ENCODE measurements at regions not wholly inside any gene's neighbourhood (a gene's known extent, or its start where the extent isn't known, plus 50 kb on each side); places are given as distances from the start of the nearest gene placed in this dataset.
"Not testable (repeated sequence)": the region's sequence is repeated elsewhere in the genome, so short reads cannot be mapped to it uniquely, and the experiment has no call there.

DNA sequence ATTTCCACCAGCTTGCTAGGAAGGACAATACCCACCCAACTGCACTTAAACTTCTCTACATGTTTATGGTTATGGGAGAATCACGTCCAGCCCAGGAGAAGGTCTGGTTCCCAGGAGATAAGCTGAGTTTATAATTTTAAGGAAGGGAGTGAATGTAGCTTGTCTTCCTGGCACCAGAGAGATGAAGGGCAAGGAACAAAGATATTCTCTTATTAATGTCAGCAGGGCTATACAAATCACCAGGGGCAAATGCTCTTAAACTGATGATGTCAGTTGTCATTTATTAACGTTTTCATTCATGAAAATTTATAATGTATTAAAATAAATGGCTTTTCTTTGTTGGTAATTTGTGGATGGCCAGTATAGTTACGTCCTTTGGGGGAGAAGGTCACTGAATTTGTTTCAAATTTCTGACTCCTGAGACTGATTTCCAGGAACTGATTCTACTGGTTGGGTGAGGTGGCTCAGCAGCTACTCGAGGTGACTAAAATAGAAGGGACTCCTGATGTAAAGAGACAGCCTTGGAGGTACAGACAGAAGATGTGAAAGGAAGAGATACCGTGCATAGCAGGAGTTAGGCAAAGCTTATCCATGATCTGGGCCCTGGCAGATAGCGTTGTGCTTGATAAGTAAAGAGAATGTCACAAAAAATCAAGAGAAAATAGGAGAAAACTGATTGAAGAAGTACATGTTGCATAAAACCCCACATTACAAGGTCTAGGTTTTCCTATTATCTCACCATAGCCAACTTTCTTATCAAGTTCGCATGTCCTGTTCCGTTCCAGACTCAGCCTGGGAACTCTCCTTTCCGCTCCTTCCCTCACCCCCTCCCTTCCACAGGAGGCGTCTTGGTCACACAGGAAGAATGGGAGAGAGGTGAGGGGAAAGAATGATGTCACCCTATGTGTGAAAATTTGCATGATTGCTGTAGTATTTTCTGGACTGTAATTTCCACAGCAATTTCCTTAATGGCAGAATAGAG lies 367.1 kb upstream of the FAR2 start:
- BruUV-seq (replicated peaks) = no TSS peak
- DNase-seq (ENCODE audit: low spot score) = no peak
- no peaks in the 10 kb centered on the region for H3K36me3 ChIP-seq (ENCODE audit: insufficient read depth, low read length, poor library complexity, severe bottlenecking)
- no peak overlapping the region for H3K4me3 ChIP-seq (ENCODE audit: low read depth, low read length, poor library complexity, severe bottlenecking)
- POLR2A ChIA-PET (ENCODE audit: low non-redundant PET) = interaction anchor here (0.6 kb wide), 1 partner anchor 44 kb away, joined by 3 read pairs; no protein-coding TSS in a partner anchor
- H3K4me1 ChIP-seq (ENCODE audit: insufficient read depth, low read length, poor library complexity, severe bottlenecking) = no peaks in the 10 kb centered on the region
- no peak for TF ChIP-seq EZH2 (IDR thresholded peaks at IDR 0.05; ENCODE audit: borderline replicate concordance, low read depth, low read length, poor library complexity, severe bottlenecking)
- TF ChIP-seq, protein P1, sequence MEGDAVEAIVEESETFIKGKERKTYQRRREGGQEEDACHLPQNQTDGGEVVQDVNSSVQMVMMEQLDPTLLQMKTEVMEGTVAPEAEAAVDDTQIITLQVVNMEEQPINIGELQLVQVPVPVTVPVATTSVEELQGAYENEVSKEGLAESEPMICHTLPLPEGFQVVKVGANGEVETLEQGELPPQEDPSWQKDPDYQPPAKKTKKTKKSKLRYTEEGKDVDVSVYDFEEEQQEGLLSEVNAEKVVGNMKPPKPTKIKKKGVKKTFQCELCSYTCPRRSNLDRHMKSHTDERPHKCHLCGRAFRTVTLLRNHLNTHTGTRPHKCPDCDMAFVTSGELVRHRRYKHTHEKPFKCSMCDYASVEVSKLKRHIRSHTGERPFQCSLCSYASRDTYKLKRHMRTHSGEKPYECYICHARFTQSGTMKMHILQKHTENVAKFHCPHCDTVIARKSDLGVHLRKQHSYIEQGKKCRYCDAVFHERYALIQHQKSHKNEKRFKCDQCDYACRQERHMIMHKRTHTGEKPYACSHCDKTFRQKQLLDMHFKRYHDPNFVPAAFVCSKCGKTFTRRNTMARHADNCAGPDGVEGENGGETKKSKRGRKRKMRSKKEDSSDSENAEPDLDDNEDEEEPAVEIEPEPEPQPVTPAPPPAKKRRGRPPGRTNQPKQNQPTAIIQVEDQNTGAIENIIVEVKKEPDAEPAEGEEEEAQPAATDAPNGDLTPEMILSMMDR (conservative IDR thresholded peaks at IDR 0.05; ENCODE audit: low read depth, low read length) = no peak
- intact Hi-C loops (cut with micrococcal nuclease; ENCODE audit: unreplicated experiment) = no loop called here
- CTCF ChIA-PET = no interaction called here
- H3K27ac ChIP-seq (ENCODE audit: low read depth, low read length, poor library complexity, severe bottlenecking) = no peak overlapping the region
- no peaks in the 10 kb centered on the region for H3K9me3 ChIP-seq (ENCODE audit: low read depth, low read length, poor library complexity, severe bottlenecking)
- no peaks in the 10 kb centered on the region for H3K27me3 ChIP-seq (replicated peaks; ENCODE audit: insufficient read depth, low read depth, low read length, poor library complexity)

DNA sequence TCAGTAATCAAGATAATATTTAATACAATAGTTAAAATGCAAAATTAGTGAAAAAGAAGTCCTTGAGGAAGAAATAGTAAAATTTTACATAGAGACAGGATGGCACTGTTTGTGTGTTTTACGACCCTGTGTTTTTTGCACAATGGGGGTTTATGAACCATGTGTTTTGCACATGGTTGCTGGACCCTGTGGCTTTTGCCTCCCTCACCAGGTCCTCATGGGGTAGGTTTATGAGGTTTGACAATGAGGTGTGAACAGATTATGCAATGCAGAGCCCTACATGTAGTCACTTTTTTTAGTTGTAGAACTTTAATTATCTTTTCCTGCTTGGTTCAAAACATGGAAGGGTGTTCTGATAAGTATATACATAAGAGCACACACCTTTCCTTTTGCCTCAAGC lies 366.3 kb upstream of the FAR2 start:
- POLR2A ChIA-PET (ENCODE audit: low non-redundant PET) = no interaction called here
- Histone ChIP-seq H3K4me1 (ENCODE audit: insufficient read depth, low read length, poor library complexity, severe bottlenecking) (no peaks in the 10 kb centered on the region), H3K27me3 (replicated peaks; ENCODE audit: insufficient read depth, low read depth, low read length, poor library complexity) (no peaks in the 10 kb centered on the region), H3K4me3 (ENCODE audit: low read depth, low read length, poor library complexity, severe bottlenecking) (no peak overlapping the region), H3K36me3 (ENCODE audit: insufficient read depth, low read length, poor library complexity, severe bottlenecking) (no peaks in the 10 kb centered on the region), H3K9me3 (ENCODE audit: low read depth, low read length, poor library complexity, severe bottlenecking) (no peaks in the 10 kb centered on the region), H3K27ac (ENCODE audit: low read depth, low read length, poor library complexity, severe bottlenecking) (no peak overlapping the region)
- intact Hi-C loops (cut with micrococcal nuclease; ENCODE audit: unreplicated experiment) = no loop called here
- CTCF ChIA-PET = no interaction called here
- no peak for TF ChIP-seq EZH2 (IDR thresholded peaks at IDR 0.05; ENCODE audit: borderline replicate concordance, low read depth, low read length, poor library complexity, severe bottlenecking)
- TF ChIP-seq, protein P1 (conservative IDR thresholded peaks at IDR 0.05; ENCODE audit: low read depth, low read length) = no peak
- no peak for DNase-seq (ENCODE audit: low spot score)
- BruUV-seq (replicated peaks) = no TSS peak

DNA sequence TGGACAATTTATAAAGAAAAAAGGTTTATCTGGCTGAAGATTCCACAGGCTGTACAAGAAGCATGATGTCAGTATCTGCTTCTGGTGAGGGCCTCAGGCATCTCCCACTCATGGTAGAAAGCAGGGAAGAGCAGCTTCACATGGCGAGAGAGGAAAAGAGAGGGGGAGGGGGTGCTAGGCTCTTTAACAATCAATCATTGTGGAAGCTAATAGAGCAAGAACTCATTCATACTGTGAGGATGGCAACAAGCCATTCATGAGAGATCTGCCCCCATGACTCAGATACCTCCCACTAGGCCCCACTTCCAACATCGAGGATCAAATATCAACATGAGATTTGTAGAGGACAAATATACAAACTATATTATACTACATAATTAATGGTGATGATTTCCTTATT lies 361.9 kb upstream of the FAR2 start:
- Histone ChIP-seq H3K27me3 (replicated peaks; ENCODE audit: insufficient read depth, low read depth, low read length, poor library complexity) (no peaks in the 10 kb centered on the region), H3K4me3 (ENCODE audit: low read depth, low read length, poor library complexity, severe bottlenecking) (no peak overlapping the region), H3K36me3 (ENCODE audit: insufficient read depth, low read length, poor library complexity, severe bottlenecking) (no peaks in the 10 kb centered on the region), H3K9me3 (ENCODE audit: low read depth, low read length, poor library complexity, severe bottlenecking) (no peaks in the 10 kb centered on the region), H3K27ac (ENCODE audit: low read depth, low read length, poor library complexity, severe bottlenecking) (no peak overlapping the region), H3K4me1 (ENCODE audit: insufficient read depth, low read length, poor library complexity, severe bottlenecking) (no peaks in the 10 kb centered on the region)
- ChIA-PET CTCF (no interaction called here), POLR2A (ENCODE audit: low non-redundant PET) (no interaction called here)
- intact Hi-C loops (cut with micrococcal nuclease; ENCODE audit: unreplicated experiment) = loop anchor here (2.0 kb wide), 1 partner anchor 56 kb away; no protein-coding TSS in a partner anchor
- peak; percentile 73 for DNase-seq (ENCODE audit: low spot score)
- no peak for TF ChIP-seq EZH2 (IDR thresholded peaks at IDR 0.05; ENCODE audit: borderline replicate concordance, low read depth, low read length, poor library complexity, severe bottlenecking)
- TF ChIP-seq, protein P1 (conservative IDR thresholded peaks at IDR 0.05; ENCODE audit: low read depth, low read length) = no peak
- BruUV-seq (replicated peaks) = no TSS peak

DNA sequence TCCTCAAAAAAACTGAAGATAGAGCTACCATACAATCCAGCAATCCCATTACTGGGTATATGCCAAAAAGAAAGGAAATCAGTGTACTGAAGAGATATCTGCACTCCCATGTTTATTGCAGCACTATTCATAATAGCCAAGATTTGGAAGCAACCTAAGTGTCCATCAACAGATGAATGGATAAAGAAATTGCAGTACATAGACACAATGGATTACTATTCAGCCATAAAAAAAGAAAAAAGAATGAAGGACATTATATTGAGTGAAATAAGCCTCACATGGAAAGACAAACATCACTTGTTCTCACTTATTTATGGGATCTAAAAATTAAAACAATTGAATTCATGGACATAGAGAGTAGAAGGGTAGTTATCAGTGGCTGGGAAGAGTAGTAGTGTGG lies 360.8 kb upstream of the FAR2 start:
- H3K27me3 ChIP-seq (replicated peaks; ENCODE audit: insufficient read depth, low read depth, low read length, poor library complexity); intact Hi-C loops (cut with micrococcal nuclease; ENCODE audit: unreplicated experiment); POLR2A ChIA-PET (ENCODE audit: low non-redundant PET); DNase-seq (ENCODE audit: low spot score); CTCF ChIA-PET; H3K4me3 ChIP-seq (ENCODE audit: low read depth, low read length, poor library complexity, severe bottlenecking); H3K27ac ChIP-seq (ENCODE audit: low read depth, low read length, poor library complexity, severe bottlenecking); H3K36me3 ChIP-seq (ENCODE audit: insufficient read depth, low read length, poor library complexity, severe bottlenecking); H3K9me3 ChIP-seq (ENCODE audit: low read depth, low read length, poor library complexity, severe bottlenecking); H3K4me1 ChIP-seq (ENCODE audit: insufficient read depth, low read length, poor library complexity, severe bottlenecking); BruUV-seq (replicated peaks): not testable (repeated sequence)
